HCT116 (cell line): ENCODE measurements at regions not wholly inside any gene's neighbourhood (a gene's known extent, or its start where the extent isn't known, plus 50 kb on each side); places are given as distances from the start of the nearest gene placed in this dataset.

Experiments
- ATAC-seq: fragments of 200-7000 bp; cut with Tn5 transposase; 2 replicates; pipeline ENCODE4 v1.9.1; 2020; ENCODE audit warnings: mild to moderate bottlenecking, moderate library complexity
- BruUV-seq: library from RNA; stranded (reverse); fragments of 400-500 nt; replicated peaks from 2 replicates; lab custom pipeline; 2021; lab: Mats Ljungman, UMichigan
- CTCF ChIA-PET: fragments of 300-600 bp; sonication (Branson Sonifier 250); formaldehyde crosslinking; loops from one replicate; lab custom pipeline; 2021; ENCODE audit warnings: antibody characterized with exemption; lab: Charles Lee
- POLR2A ChIA-PET: fragments of 300-600, 350-600 bp; sonication (Branson Sonifier 250); formaldehyde crosslinking; loops from one replicate; lab custom pipeline; 2021; ENCODE audit warnings: antibody characterized with exemption; lab: Charles Lee
- RAD21 ChIA-PET, 2 experiments: fragments of 300-600 bp; sonication (Branson Sonifier 250); formaldehyde crosslinking; loops; one replicate each; lab custom pipeline; 2023; ENCODE audit warnings: low total read pairs in 2 of 2; ENCODE audit not compliant: uncharacterized antibody in 2 of 2, unreplicated experiment in 2 of 2, low non-redundant PET in 1 of 2; lab: Charles Lee
- DNase-seq: peaks from one replicate; pipeline ENCODE4 v3.0.0-alpha.2; 2010; ENCODE audit warnings: low read depth, low spot score
- H2AFZ ChIP-seq: fragments of 200-600 bp; shearing (Covaris generic), sonication (generic); 2 replicates; pipeline ENCODE4 v1.6.1; 2017; ENCODE audit warnings: low read depth, mixed run types, mixed read lengths, antibody characterized with exemption, low read length; ENCODE audit not compliant: poor library complexity, severe bottlenecking
- H3K27ac ChIP-seq: 2 replicates; pipeline ENCODE4 v1.5.1; 2012; ENCODE audit warnings: low read depth, low read length
- H3K27me3 ChIP-seq: fragments of 200-600 bp; sonication (generic); 2 replicates; pipeline ENCODE4 v1.6.1; 2016; ENCODE audit warnings: mixed run types, low read length, mixed read lengths; ENCODE audit not compliant: insufficient read depth
- H3K36me3 ChIP-seq, 2 experiments: fragments of 200-500 bp in 1 of 2; fragments of 200-600 bp in 1 of 2; sonication (Bioruptor generic) in 1 of 2; sonication (generic) in 1 of 2; 2 replicates each; pipeline versions ENCODE4 v1.5.1 to v1.6.1; 2014 to 2016; ENCODE audit warnings: low read length in 2 of 2, inconsistent platforms in 1 of 2, mixed read lengths in 1 of 2, mixed run types in 1 of 2; ENCODE audit not compliant: insufficient read depth in 2 of 2, control insufficient read depth in 1 of 2
- H3K4me1 ChIP-seq, 2 experiments: fragments of 200-600 bp in 1 of 2; sonication (generic) in 1 of 2; 2 replicates each; pipeline versions ENCODE4 v1.5.1 to v1.6.1; 2012 to 2017; ENCODE audit warnings: low read length in 2 of 2, inconsistent platforms in 1 of 2, mild to moderate bottlenecking in 1 of 2, mixed read lengths in 1 of 2, mixed run types in 1 of 2, moderate library complexity in 1 of 2; ENCODE audit not compliant: insufficient read depth in 2 of 2, control insufficient read depth in 1 of 2
- H3K4me2 ChIP-seq: fragments of 200-600 bp; sonication (generic); 2 replicates; pipeline ENCODE4 v1.6.1; 2017; ENCODE audit warnings: mixed run types, low read length, mixed read lengths
- H3K4me3 ChIP-seq, 2 experiments: fragments of 200-600 bp in 1 of 2; sonication (generic) in 1 of 2; replicated peaks in 1 of 2; 2 replicates each; pipeline ENCODE4 v1.5.1; 2011 to 2016; ENCODE audit warnings: low read length in 2 of 2, control low read depth in 1 of 2, low read depth in 1 of 2, mild to moderate bottlenecking in 1 of 2, mixed read lengths in 1 of 2, mixed run types in 1 of 2
- H3K79me2 ChIP-seq: fragments of 200-600 bp; sonication (generic); 2 replicates; pipeline ENCODE4 v1.6.1; 2017; ENCODE audit warnings: mild to moderate bottlenecking, mixed run types, low read length, moderate library complexity, mixed read lengths; ENCODE audit not compliant: insufficient read depth
- H3K9ac ChIP-seq: fragments of 200-600 bp; sonication (generic); 2 replicates; pipeline ENCODE4 v1.6.1; 2016; ENCODE audit warnings: low read length, mixed read lengths
- H3K9me2 ChIP-seq: fragments of 200-600 bp; sonication (generic), shearing (Covaris generic); 2 replicates; pipeline ENCODE4 v1.6.1; 2017; ENCODE audit warnings: mixed run types, mild to moderate bottlenecking, moderate library complexity; ENCODE audit not compliant: insufficient read depth
- H3K9me3 ChIP-seq, 2 experiments: fragments of 200-500 bp in 1 of 2; fragments of 200-600 bp in 1 of 2; sonication (Bioruptor generic) in 1 of 2; sonication (generic) in 1 of 2; 2 replicates each; pipeline ENCODE4 v1.6.1; 2014 to 2017; ENCODE audit warnings: low read length in 2 of 2, mixed read lengths in 2 of 2, inconsistent platforms in 1 of 2, low read depth in 1 of 2, mild to moderate bottlenecking in 1 of 2, mixed run types in 1 of 2, moderate library complexity in 1 of 2; ENCODE audit not compliant: control insufficient read depth in 1 of 2, insufficient read depth in 1 of 2
- H4K20me1 ChIP-seq: fragments of 200-600 bp; sonication (generic), shearing (Covaris generic); 2 replicates; pipeline ENCODE4 v1.6.1; 2017; ENCODE audit warnings: mixed run types, mild to moderate bottlenecking, moderate library complexity; ENCODE audit not compliant: insufficient read depth
- CBX3 ChIP-seq: IDR thresholded peaks from 2 replicates; pipeline ENCODE4 v1.6.1; 2012; ENCODE audit warnings: low read depth
- EGR1 ChIP-seq: IDR thresholded peaks from 2 replicates; pipeline ENCODE4 v1.6.1; 2012; ENCODE audit warnings: low read depth
- EZH2 ChIP-seq: fragments of 200-600 bp; sonication (generic); IDR thresholded peaks from 2 replicates; pipeline ENCODE4 v1.6.1; 2017; ENCODE audit warnings: antibody characterized with exemption, mixed run types
- EZH2phosphoT487 ChIP-seq: fragments of 200-600 bp; IDR thresholded peaks from 2 replicates; pipeline ENCODE4 v1.6.1; 2018; ENCODE audit warnings: antibody characterized with exemption, borderline replicate concordance
- FOSL1 ChIP-seq: IDR thresholded peaks from 2 replicates; pipeline ENCODE4 v1.6.1; 2012; ENCODE audit warnings: low read depth
- JUND ChIP-seq: IDR thresholded peaks from 2 replicates; pipeline ENCODE4 v1.6.1; 2012
- POLR2A ChIP-seq: IDR thresholded peaks from 2 replicates; pipeline ENCODE4 v1.7.0; 2011; ENCODE audit warnings: borderline replicate concordance; ENCODE audit not compliant: insufficient read depth, insufficient read length; ENCODE audit errors: extremely low read depth
- POLR2AphosphoS5 ChIP-seq: IDR thresholded peaks from 2 replicates; pipeline ENCODE4 v1.6.1; 2011; ENCODE audit warnings: mild to moderate bottlenecking, low read depth, low read length, moderate library complexity
- RAD21 ChIP-seq: IDR thresholded peaks from 2 replicates; pipeline ENCODE4 v1.6.1; 2012; ENCODE audit warnings: low read depth, mild to moderate bottlenecking
- SIN3A ChIP-seq: IDR thresholded peaks from 2 replicates; pipeline ENCODE4 v1.6.1; 2012; ENCODE audit warnings: low read depth
- SRF ChIP-seq: IDR thresholded peaks from 2 replicates; pipeline ENCODE4 v1.6.1; 2012; ENCODE audit warnings: low read depth
- YY1 ChIP-seq: IDR thresholded peaks from 2 replicates; pipeline ENCODE4 v1.6.1; 2011; ENCODE audit warnings: low read length, low read depth, moderate library complexity, mild to moderate bottlenecking; ENCODE audit not compliant: insufficient replicate concordance; ENCODE audit errors: extremely low read depth
- ZNF274 ChIP-seq: fragments of 200-500 bp; sonication (Bioruptor generic); IDR thresholded peaks from 2 replicates; pipeline ENCODE4 v1.6.1; 2014; ENCODE audit warnings: mild to moderate bottlenecking, low read depth, low read length, inconsistent platforms
- intact Hi-C: fragments of 100-400 bp; cut with micrococcal nuclease; formaldehyde crosslinking; loops from 2 replicates; pipeline ENCODE4 v1.10.0; 2022
- TF ChIP-seq, protein P1 (sequence below): IDR thresholded peaks from 2 replicates; pipeline ENCODE4 v1.6.1; 2012
- TF ChIP-seq, protein P2 (sequence below): IDR thresholded peaks from 2 replicates; pipeline ENCODE4 v1.6.1; 2011; ENCODE audit warnings: mild to moderate bottlenecking, low read length, moderate library complexity; ENCODE audit not compliant: insufficient replicate concordance; ENCODE audit errors: extremely low read depth
- TF ChIP-seq, protein P3 (sequence below): IDR thresholded peaks from 2 replicates; pipeline ENCODE4 v1.6.1; 2012; ENCODE audit warnings: low read depth
- TF ChIP-seq, protein P4 (sequence below), 3 experiments: fragments of 200-600 bp in 1 of 3; sonication (generic) in 1 of 3; IDR thresholded peaks in 2 of 3; conservative IDR thresholded peaks in 1 of 3; 2 replicates each; pipeline ENCODE4 v1.5.1; 2012 to 2017; ENCODE audit warnings: low read depth in 2 of 3, low read length in 2 of 3, antibody characterized with exemption in 1 of 3, borderline replicate concordance in 1 of 3, control low read depth in 1 of 3, mild to moderate bottlenecking in 1 of 3, mixed read lengths in 1 of 3, mixed run types in 1 of 3, moderate library complexity in 1 of 3; ENCODE audit not compliant: insufficient read depth in 1 of 3

DNA sequence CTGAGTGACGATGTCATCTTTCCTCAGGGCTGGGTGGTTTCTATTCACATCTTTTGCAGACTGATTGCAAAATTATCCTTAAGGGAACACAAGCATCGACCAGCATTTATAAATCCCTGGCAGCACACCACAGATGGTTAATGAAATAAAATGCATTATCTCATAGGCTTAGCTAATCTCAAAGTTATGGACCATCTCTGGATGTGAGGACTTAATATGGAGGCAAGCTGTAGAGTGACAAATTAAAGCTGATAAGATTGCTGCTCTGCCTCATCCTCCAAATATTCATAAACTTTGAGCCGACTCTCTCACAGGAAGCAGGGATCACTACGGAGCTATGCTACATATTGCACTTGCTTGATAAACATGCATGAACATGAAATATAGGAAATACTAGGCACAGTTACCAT is 663.2 kb upstream of the RGMB start:
- no peak for ATAC-seq
- POLR2A ChIA-PET = no interaction called here
- no TSS peak for BruUV-seq
- TF ChIP-seq EGR1 (no peak), CBX3 (no peak), EZH2 (no peak), EZH2phosphoT487 (no peak), POLR2A (no peak), ZNF274 (no peak), YY1 (no peak), SRF (no peak), JUND (no peak), SIN3A (no peak), POLR2AphosphoS5 (no peak), RAD21 (no peak), FOSL1 (no peak)
- TF ChIP-seq, protein P1, sequence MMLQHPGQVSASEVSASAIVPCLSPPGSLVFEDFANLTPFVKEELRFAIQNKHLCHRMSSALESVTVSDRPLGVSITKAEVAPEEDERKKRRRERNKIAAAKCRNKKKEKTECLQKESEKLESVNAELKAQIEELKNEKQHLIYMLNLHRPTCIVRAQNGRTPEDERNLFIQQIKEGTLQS = no peak
- TF ChIP-seq, protein P2, sequence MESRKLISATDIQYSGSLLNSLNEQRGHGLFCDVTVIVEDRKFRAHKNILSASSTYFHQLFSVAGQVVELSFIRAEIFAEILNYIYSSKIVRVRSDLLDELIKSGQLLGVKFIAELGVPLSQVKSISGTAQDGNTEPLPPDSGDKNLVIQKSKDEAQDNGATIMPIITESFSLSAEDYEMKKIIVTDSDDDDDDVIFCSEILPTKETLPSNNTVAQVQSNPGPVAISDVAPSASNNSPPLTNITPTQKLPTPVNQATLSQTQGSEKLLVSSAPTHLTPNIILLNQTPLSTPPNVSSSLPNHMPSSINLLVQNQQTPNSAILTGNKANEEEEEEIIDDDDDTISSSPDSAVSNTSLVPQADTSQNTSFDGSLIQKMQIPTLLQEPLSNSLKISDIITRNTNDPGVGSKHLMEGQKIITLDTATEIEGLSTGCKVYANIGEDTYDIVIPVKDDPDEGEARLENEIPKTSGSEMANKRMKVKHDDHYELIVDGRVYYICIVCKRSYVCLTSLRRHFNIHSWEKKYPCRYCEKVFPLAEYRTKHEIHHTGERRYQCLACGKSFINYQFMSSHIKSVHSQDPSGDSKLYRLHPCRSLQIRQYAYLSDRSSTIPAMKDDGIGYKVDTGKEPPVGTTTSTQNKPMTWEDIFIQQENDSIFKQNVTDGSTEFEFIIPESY = no peak
- TF ChIP-seq, protein P3, sequence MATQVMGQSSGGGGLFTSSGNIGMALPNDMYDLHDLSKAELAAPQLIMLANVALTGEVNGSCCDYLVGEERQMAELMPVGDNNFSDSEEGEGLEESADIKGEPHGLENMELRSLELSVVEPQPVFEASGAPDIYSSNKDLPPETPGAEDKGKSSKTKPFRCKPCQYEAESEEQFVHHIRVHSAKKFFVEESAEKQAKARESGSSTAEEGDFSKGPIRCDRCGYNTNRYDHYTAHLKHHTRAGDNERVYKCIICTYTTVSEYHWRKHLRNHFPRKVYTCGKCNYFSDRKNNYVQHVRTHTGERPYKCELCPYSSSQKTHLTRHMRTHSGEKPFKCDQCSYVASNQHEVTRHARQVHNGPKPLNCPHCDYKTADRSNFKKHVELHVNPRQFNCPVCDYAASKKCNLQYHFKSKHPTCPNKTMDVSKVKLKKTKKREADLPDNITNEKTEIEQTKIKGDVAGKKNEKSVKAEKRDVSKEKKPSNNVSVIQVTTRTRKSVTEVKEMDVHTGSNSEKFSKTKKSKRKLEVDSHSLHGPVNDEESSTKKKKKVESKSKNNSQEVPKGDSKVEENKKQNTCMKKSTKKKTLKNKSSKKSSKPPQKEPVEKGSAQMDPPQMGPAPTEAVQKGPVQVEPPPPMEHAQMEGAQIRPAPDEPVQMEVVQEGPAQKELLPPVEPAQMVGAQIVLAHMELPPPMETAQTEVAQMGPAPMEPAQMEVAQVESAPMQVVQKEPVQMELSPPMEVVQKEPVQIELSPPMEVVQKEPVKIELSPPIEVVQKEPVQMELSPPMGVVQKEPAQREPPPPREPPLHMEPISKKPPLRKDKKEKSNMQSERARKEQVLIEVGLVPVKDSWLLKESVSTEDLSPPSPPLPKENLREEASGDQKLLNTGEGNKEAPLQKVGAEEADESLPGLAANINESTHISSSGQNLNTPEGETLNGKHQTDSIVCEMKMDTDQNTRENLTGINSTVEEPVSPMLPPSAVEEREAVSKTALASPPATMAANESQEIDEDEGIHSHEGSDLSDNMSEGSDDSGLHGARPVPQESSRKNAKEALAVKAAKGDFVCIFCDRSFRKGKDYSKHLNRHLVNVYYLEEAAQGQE = no peak
- TF ChIP-seq, protein P4, sequence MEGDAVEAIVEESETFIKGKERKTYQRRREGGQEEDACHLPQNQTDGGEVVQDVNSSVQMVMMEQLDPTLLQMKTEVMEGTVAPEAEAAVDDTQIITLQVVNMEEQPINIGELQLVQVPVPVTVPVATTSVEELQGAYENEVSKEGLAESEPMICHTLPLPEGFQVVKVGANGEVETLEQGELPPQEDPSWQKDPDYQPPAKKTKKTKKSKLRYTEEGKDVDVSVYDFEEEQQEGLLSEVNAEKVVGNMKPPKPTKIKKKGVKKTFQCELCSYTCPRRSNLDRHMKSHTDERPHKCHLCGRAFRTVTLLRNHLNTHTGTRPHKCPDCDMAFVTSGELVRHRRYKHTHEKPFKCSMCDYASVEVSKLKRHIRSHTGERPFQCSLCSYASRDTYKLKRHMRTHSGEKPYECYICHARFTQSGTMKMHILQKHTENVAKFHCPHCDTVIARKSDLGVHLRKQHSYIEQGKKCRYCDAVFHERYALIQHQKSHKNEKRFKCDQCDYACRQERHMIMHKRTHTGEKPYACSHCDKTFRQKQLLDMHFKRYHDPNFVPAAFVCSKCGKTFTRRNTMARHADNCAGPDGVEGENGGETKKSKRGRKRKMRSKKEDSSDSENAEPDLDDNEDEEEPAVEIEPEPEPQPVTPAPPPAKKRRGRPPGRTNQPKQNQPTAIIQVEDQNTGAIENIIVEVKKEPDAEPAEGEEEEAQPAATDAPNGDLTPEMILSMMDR (IDR thresholded peaks at IDR 0.05 in 2 of 3, conservative IDR thresholded peaks at IDR 0.05 in 1 of 3; ENCODE audit: borderline replicate concordance in 1 of 3, insufficient read depth in 1 of 3, low read depth in 2 of 3, low read length in 2 of 3) = no peak
- TF ChIP-seq, all 23 proteins: peak for 0
- Histone ChIP-seq H2AFZ (no peak overlapping the region), H3K27ac (no peak overlapping the region), H3K9ac (no peak overlapping the region), H3K4me3 (no peak overlapping the region), H4K20me1 (no peaks in the 10 kb centered on the region), H3K79me2 (no peaks in the 10 kb centered on the region), H3K9me2 (no peaks in the 10 kb centered on the region), H3K4me2 (no peak overlapping the region), H3K36me3 (no peaks in the 10 kb centered on the region), H3K27me3 (no peaks in the 10 kb centered on the region), H3K4me1 (no peaks in the 10 kb centered on the region), H3K9me3 (no peaks in the 10 kb centered on the region)
- CTCF ChIA-PET = no interaction called here
- no peak for DNase-seq
- intact Hi-C loops = no loop called here
- RAD21 ChIA-PET = no interaction called here
